Coronary artery (tissue), 2 donors: ENCODE measurements at regions not wholly inside any gene's neighbourhood (a gene's known extent, or its start where the extent isn't known, plus 50 kb on each side); places are given as distances from the start of the nearest gene placed in this dataset.

Experiments used
- DNase-seq: peaks from one replicate; pipeline ENCODE4 v3.0.0-alpha.2; 2017; ENCODE audit warnings: low spot score
- H3K27ac ChIP-seq, 2 donors: fragments of 200-600 bp; sonication (generic); one replicate each; pipeline ENCODE4 v1.5.1; 2016 to 2019
- H3K4me3 ChIP-seq: fragments of 200-600 bp; sonication (generic); 2 replicates; pipeline ENCODE4 v1.5.1; 2016; ENCODE audit warnings: mild to moderate bottlenecking, moderate library complexity
- CTCF ChIP-seq: fragments of 200-600 bp; sonication (generic); IDR thresholded peaks from one replicate; pipeline ENCODE4 v1.5.1; 2019; ENCODE audit warnings: antibody characterized with exemption

- TF ChIP-seq CTCF, result no peak
Observed at GRCh38 chr13:111488486-111489132, 168.2 kb downstream of the TEX29 start.

GRCh38 chr13:111489301-111489700 is 168.9 kb downstream of the TEX29 start:
- H3K4me3 ChIP-seq, result no peak overlapping the region
- no peak overlapping the region for H3K27ac ChIP-seq

More at GRCh38 chr13:111488486-111489132, 168.2 kb downstream of the TEX29 start:
- no peak for DNase-seq
- Histone ChIP-seq H3K27ac (no peak overlapping the region), H3K4me3 (no peak overlapping the region)

GRCh38 chr13:111490611-111491010 is 170.2 kb downstream of the TEX29 start:
- Histone ChIP-seq H3K27ac (no peak overlapping the region), H3K4me3 (no peak overlapping the region)
- no peak for TF ChIP-seq CTCF
- no peak for DNase-seq

More at GRCh38 chr13:111489301-111489700, 168.9 kb downstream of the TEX29 start:
- TF ChIP-seq CTCF, result no peak
- DNase-seq, result no peak

GRCh38 chr13:111491021-111491420 is 170.6 kb downstream of the TEX29 start:
- no peak overlapping the region for H3K27ac ChIP-seq
- no peak for DNase-seq
- no peak for TF ChIP-seq CTCF
- H3K4me3 ChIP-seq, result no peak overlapping the region

- Histone ChIP-seq H3K4me3 (no peak overlapping the region), H3K27ac (no peak overlapping the region)
- no peak for TF ChIP-seq CTCF
- DNase-seq, result no peak
Observed at GRCh38 chr13:111491659-111492058, 171.2 kb downstream of the TEX29 start.

- H3K27ac ChIP-seq, result no peak overlapping the region
- no peak for DNase-seq
- TF ChIP-seq CTCF, result no peak
- H3K4me3 ChIP-seq, result no peak overlapping the region
Observed at GRCh38 chr13:111492341-111492950, 172.0 kb downstream of the TEX29 start.

GRCh38 chr13:111492958-111493357 is 172.5 kb downstream of the TEX29 start:
- TF ChIP-seq CTCF, result no peak
- H3K4me3 ChIP-seq, result no peak overlapping the region
- no peak overlapping the region for H3K27ac ChIP-seq
- no peak for DNase-seq
